Lower leg skin (tissue), 3 donors: ENCODE measurements at regions not wholly inside any gene's neighbourhood (a gene's known extent, or its start where the extent isn't known, plus 50 kb on each side); places are given as distances from the start of the nearest gene placed in this dataset.

Experiments used
- CTCF ChIP-seq, 3 donors: fragments of 450-650 bp; IDR thresholded peaks; one replicate each; pipeline ENCODE4 v1.5.1; 2016; ENCODE audit warnings: antibody characterized with exemption in 3 of 3, mild to moderate bottlenecking in 3 of 3, moderate library complexity in 2 of 3
- POLR2A ChIP-seq, 2 donors: fragments of 450-650 bp; IDR thresholded peaks; one replicate each; pipeline ENCODE4 v1.6.1; 2016 to 2017; ENCODE audit warnings: antibody characterized with exemption in 2 of 2, mild to moderate bottlenecking in 1 of 2, moderate library complexity in 1 of 2

- TF ChIP-seq CTCF (IDR thresholded peaks at IDR 0.05) (no peak), POLR2A (IDR thresholded peaks at IDR 0.05) (no peak)
Observed at GRCh38 chr3:40973141-40973540, 226.2 kb upstream of the CTNNB1 start.
